GM12878 (cell line): ENCODE measurements at regions not wholly inside any gene's neighbourhood (a gene's known extent, or its start where the extent isn't known, plus 50 kb on each side); places are given as distances from the start of the nearest gene placed in this dataset.

Experiments used
- ATAC-seq: fragments of 200-7000 bp; cut with Tn5 transposase; 3 replicates; pipeline ENCODE4 v1.9.1; 2020; ENCODE audit warnings: mild to moderate bottlenecking, moderate library complexity
- BruUV-seq: library from RNA; stranded (reverse); fragments of 400-500 nt; replicated peaks from 2 replicates; lab custom pipeline; 2021; lab: Mats Ljungman, UMichigan
- CTCF ChIA-PET: fragments of 300-600 bp; sonication (Branson Sonifier 250); formaldehyde crosslinking; extraction: SDS; loops from one replicate; lab custom pipeline; 2021; ENCODE audit warnings: inconsistent platforms; lab: Yijun Ruan, JAX
- POLR2A ChIA-PET: fragments of 350-600 bp; formaldehyde crosslinking; extraction: SDS; loops from one replicate; lab custom pipeline; 2021; ENCODE audit warnings: inconsistent platforms; lab: Charles Lee
- RAD21 ChIA-PET: fragments of 300-600 bp; sonication (Branson Sonifier 250); formaldehyde crosslinking; loops from one replicate; lab custom pipeline; 2023; ENCODE audit warnings: antibody characterized with exemption; ENCODE audit not compliant: unreplicated experiment; lab: Charles Lee
- SMC1A ChIA-PET: fragments of 300-600 bp; sonication (Branson Sonifier 250); formaldehyde crosslinking; loops from one replicate; lab custom pipeline; 2023; ENCODE audit not compliant: unreplicated experiment, uncharacterized antibody; lab: Charles Lee
- DNase-seq: peaks from one replicate; pipeline ENCODE4 v3.0.0-alpha.2; 2011; ENCODE audit warnings: low read depth, low spot score
- FAIRE-seq: peaks from 3 replicates; lab custom pipeline; 2011; peaks lifted over from hg19 to GRCh38; lab: Jason Lieb, UNC
- H2AFZ ChIP-seq: 2 replicates; pipeline ENCODE4 v1.6.0; 2011; ENCODE audit warnings: low read depth, low read length, control low read depth; ENCODE audit not compliant: control insufficient read depth
- H3K27ac ChIP-seq: 2 replicates; pipeline ENCODE4 v1.5.1; 2011; ENCODE audit warnings: control low read depth; ENCODE audit not compliant: control insufficient read depth, insufficient read depth
- H3K27me3 ChIP-seq, 2 experiments: replicated peaks in 1 of 2; 2 replicates each; pipeline versions ENCODE4 v1.6.0 to v1.6.1; 2011; ENCODE audit warnings: low read length in 1 of 2; ENCODE audit not compliant: control insufficient read depth in 2 of 2, insufficient read depth in 2 of 2
- H3K36me3 ChIP-seq, 2 experiments: 2 replicates each; pipeline ENCODE4 v1.5.1; 2011; ENCODE audit warnings: low read length in 1 of 2; ENCODE audit not compliant: control insufficient read depth in 2 of 2, insufficient read depth in 2 of 2
- H3K4me1 ChIP-seq: 2 replicates; pipeline ENCODE4 v1.6.1; 2011; ENCODE audit warnings: mild to moderate bottlenecking, low read length, moderate library complexity, mixed read lengths; ENCODE audit not compliant: control insufficient read depth, insufficient read depth
- H3K4me2 ChIP-seq: 2 replicates; pipeline ENCODE4 v1.6.0; 2011; ENCODE audit warnings: control low read depth; ENCODE audit not compliant: control insufficient read depth, insufficient read depth
- H3K4me3 ChIP-seq: fragments of 200-600 bp; sonication (generic); 2 replicates; pipeline ENCODE4 v1.5.1; 2016
- H3K79me2 ChIP-seq: 2 replicates; pipeline ENCODE4 v1.6.0; 2011; ENCODE audit warnings: low read length; ENCODE audit not compliant: control insufficient read depth, insufficient read depth
- H3K9ac ChIP-seq: 2 replicates; pipeline ENCODE4 v1.8.0; 2011; ENCODE audit warnings: low read length, control low read depth, mixed read lengths; ENCODE audit not compliant: control insufficient read depth, insufficient read depth
- H3K9me3 ChIP-seq: replicated peaks from 3 replicates; pipeline ENCODE4 v1.5.1; 2011; ENCODE audit warnings: mild to moderate bottlenecking, low read length; ENCODE audit not compliant: control insufficient read depth, insufficient read depth
- H4K20me1 ChIP-seq: 2 replicates; pipeline ENCODE4 v1.6.0; 2011; ENCODE audit not compliant: control insufficient read depth, insufficient read depth
- BHLHE40 ChIP-seq, 2 experiments: fragments of 450-650 bp in 1 of 2; IDR thresholded peaks; 2 replicates each; pipeline ENCODE4 v1.6.1; 2011 to 2017; ENCODE audit warnings: low read depth in 2 of 2, borderline replicate concordance in 1 of 2, improper control_type of control experiment in 1 of 2, low read length in 1 of 2, mild to moderate bottlenecking in 1 of 2
- MYC ChIP-seq: IDR thresholded peaks from 2 replicates; pipeline ENCODE4 v1.6.1; 2011; ENCODE audit warnings: mild to moderate bottlenecking, low read length, moderate library complexity, inconsistent platforms; ENCODE audit not compliant: insufficient read depth, insufficient replicate concordance, insufficient read length, severe bottlenecking
- NBN ChIP-seq: fragments of 450-650 bp; IDR thresholded peaks from 2 replicates; pipeline ENCODE4 v1.6.1; 2016
- SMAD1 ChIP-seq: fragments of 450-650 bp; IDR thresholded peaks from 2 replicates; pipeline ENCODE4 v1.6.1; 2018; ENCODE audit warnings: mild to moderate bottlenecking, low read depth; ENCODE audit not compliant: partially characterized antibody
- SREBF1 ChIP-seq: IDR thresholded peaks from 2 replicates; pipeline ENCODE4 v1.6.1; 2012; ENCODE audit warnings: mild to moderate bottlenecking, low read length
- SRF ChIP-seq, 2 experiments: IDR thresholded peaks; 2 replicates each; pipeline ENCODE4 v1.6.1; 2011; ENCODE audit warnings: low read depth in 2 of 2, low read length in 2 of 2, mild to moderate bottlenecking in 1 of 2, moderate library complexity in 1 of 2
- SUPT20H ChIP-seq: IDR thresholded peaks from 2 replicates; pipeline ENCODE4 v1.6.1; 2011; ENCODE audit warnings: low read depth, mild to moderate bottlenecking, low read length, moderate library complexity, borderline replicate concordance; ENCODE audit not compliant: control insufficient read depth
- YBX1 ChIP-seq: fragments of 450-650 bp; IDR thresholded peaks from 2 replicates; pipeline ENCODE4 v1.6.1; 2016; ENCODE audit warnings: antibody characterized with exemption
- ZNF217 ChIP-seq: fragments of 450-650 bp; IDR thresholded peaks from 2 replicates; pipeline ENCODE4 v1.6.1; 2017; ENCODE audit warnings: antibody characterized with exemption, mild to moderate bottlenecking
- WGBS: methylation state at CpG from one replicate; pipeline ENCODE4 v1.1.6; 2016; ENCODE audit warnings: low lambda C conversion rate; ENCODE audit not compliant: insufficient replicate concordance, insufficient coverage; ENCODE audit errors: missing lambda C conversion rate; 5-methylcytosine and 5-hydroxymethylcytosine counted together
- in situ Hi-C: fragments of 300-500 bp; cut with MboI; formaldehyde crosslinking; loops from 9 replicates; pipeline ENCODE4 v1.14.3; 2018; ENCODE audit warnings: mixed read lengths
- intact Hi-C: fragments of 100-400 bp; cut with micrococcal nuclease; formaldehyde crosslinking; loops from one replicate; pipeline ENCODE4 v1.14.2; 2022; ENCODE audit not compliant: unreplicated experiment
- TF ChIP-seq, protein P1 (sequence below): IDR thresholded peaks from 2 replicates; pipeline ENCODE4 v1.6.1; 2011; ENCODE audit warnings: low read depth, low read length, improper control_type of control experiment, borderline replicate concordance
- TF ChIP-seq, protein P2 (sequence below): fragments of 450-650 bp; IDR thresholded peaks from 2 replicates; pipeline ENCODE4 v1.6.1; 2017; ENCODE audit warnings: mild to moderate bottlenecking, moderate library complexity
- TF ChIP-seq, protein P3 (sequence below): fragments of 450-650 bp; conservative IDR thresholded peaks from 2 replicates; pipeline ENCODE4 v1.6.1; 2017; ENCODE audit warnings: mild to moderate bottlenecking, moderate library complexity
- TF ChIP-seq, protein P4 (sequence below): fragments of 450-650 bp; formaldehyde crosslinking; IDR thresholded peaks from 2 replicates; pipeline ENCODE4 v1.4.0; 2020; ENCODE audit warnings: mild to moderate bottlenecking, moderate library complexity

DNA sequence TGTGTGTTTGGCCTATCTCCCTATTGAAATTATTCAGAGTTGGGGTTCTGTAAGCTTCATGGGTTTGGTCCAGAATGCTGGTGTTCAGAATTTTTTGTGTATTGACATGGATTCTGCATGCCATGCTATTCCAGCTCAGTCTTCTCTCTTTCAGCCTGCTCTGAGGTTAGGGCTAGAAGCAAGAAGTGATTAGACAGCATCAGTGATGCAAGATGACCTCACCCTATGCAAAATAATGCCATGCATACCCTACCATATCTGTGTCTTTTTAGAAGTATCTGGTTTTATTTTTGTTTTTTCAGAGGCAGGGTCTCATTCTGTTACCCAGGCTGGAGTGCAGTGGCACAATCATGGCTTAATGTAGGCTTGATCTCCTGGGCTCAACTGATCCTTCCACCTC, 175.6 kb upstream of the SKOR2 start (continued):
- TF ChIP-seq SUPT20H (no peak), SREBF1 (no peak), YBX1 (no peak), MYC (no peak)
- TF ChIP-seq, protein P1, sequence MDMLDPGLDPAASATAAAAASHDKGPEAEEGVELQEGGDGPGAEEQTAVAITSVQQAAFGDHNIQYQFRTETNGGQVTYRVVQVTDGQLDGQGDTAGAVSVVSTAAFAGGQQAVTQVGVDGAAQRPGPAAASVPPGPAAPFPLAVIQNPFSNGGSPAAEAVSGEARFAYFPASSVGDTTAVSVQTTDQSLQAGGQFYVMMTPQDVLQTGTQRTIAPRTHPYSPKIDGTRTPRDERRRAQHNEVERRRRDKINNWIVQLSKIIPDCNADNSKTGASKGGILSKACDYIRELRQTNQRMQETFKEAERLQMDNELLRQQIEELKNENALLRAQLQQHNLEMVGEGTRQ = no peak
- TF ChIP-seq, protein P2, sequence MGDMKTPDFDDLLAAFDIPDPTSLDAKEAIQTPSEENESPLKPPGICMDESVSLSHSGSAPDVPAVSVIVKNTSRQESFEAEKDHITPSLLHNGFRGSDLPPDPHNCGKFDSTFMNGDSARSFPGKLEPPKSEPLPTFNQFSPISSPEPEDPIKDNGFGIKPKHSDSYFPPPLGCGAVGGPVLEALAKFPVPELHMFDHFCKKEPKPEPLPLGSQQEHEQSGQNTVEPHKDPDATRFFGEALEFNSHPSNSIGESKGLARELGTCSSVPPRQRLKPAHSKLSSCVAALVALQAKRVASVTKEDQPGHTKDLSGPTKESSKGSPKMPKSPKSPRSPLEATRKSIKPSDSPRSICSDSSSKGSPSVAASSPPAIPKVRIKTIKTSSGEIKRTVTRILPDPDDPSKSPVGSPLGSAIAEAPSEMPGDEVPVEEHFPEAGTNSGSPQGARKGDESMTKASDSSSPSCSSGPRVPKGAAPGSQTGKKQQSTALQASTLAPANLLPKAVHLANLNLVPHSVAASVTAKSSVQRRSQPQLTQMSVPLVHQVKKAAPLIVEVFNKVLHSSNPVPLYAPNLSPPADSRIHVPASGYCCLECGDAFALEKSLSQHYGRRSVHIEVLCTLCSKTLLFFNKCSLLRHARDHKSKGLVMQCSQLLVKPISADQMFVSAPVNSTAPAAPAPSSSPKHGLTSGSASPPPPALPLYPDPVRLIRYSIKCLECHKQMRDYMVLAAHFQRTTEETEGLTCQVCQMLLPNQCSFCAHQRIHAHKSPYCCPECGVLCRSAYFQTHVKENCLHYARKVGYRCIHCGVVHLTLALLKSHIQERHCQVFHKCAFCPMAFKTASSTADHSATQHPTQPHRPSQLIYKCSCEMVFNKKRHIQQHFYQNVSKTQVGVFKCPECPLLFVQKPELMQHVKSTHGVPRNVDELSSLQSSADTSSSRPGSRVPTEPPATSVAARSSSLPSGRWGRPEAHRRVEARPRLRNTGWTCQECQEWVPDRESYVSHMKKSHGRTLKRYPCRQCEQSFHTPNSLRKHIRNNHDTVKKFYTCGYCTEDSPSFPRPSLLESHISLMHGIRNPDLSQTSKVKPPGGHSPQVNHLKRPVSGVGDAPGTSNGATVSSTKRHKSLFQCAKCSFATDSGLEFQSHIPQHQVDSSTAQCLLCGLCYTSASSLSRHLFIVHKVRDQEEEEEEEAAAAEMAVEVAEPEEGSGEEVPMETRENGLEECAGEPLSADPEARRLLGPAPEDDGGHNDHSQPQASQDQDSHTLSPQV = no peak

GRCh38 chr18:47425365-47425764, 173.9 kb upstream of the SKOR2 start:
- no peak overlapping the region for H3K27ac ChIP-seq
- no peaks in the 10 kb centered on the region for H3K9me3 ChIP-seq
- BruUV-seq = no TSS peak
- intact Hi-C loops = no loop called here
- H3K79me2 ChIP-seq = no peaks in the 10 kb centered on the region
- H3K36me3 ChIP-seq = no peaks in the 10 kb centered on the region
- 15% methylated on average over 7 of the region's 7 CpGs for WGBS
- SMC1A ChIA-PET = no interaction called here
- H3K4me1 ChIP-seq = no peaks in the 10 kb centered on the region
- no peak overlapping the region for H3K9ac ChIP-seq
- ATAC-seq (no peak), FAIRE-seq (no peak), DNase-seq (no peak)
- H3K4me2 ChIP-seq = no peak overlapping the region
- no peak overlapping the region for H3K4me3 ChIP-seq
- in situ Hi-C loops = no loop called here
- no peaks in the 10 kb centered on the region for H4K20me1 ChIP-seq
- POLR2A ChIA-PET = no interaction called here
- H2AFZ ChIP-seq = no peak overlapping the region
- RAD21 ChIA-PET = no interaction called here
- CTCF ChIA-PET = no interaction called here
- H3K27me3 ChIP-seq = no peaks in the 10 kb centered on the region
- no peak for TF ChIP-seq ZNF217
- TF ChIP-seq SMAD1 = no peak
- TF ChIP-seq, protein P3, sequence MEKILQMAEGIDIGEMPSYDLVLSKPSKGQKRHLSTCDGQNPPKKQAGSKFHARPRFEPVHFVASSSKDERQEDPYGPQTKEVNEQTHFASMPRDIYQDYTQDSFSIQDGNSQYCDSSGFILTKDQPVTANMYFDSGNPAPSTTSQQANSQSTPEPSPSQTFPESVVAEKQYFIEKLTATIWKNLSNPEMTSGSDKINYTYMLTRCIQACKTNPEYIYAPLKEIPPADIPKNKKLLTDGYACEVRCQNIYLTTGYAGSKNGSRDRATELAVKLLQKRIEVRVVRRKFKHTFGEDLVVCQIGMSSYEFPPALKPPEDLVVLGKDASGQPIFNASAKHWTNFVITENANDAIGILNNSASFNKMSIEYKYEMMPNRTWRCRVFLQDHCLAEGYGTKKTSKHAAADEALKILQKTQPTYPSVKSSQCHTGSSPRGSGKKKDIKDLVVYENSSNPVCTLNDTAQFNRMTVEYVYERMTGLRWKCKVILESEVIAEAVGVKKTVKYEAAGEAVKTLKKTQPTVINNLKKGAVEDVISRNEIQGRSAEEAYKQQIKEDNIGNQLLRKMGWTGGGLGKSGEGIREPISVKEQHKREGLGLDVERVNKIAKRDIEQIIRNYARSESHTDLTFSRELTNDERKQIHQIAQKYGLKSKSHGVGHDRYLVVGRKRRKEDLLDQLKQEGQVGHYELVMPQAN = no peak
- no peak for TF ChIP-seq NBN
- TF ChIP-seq, protein P4, sequence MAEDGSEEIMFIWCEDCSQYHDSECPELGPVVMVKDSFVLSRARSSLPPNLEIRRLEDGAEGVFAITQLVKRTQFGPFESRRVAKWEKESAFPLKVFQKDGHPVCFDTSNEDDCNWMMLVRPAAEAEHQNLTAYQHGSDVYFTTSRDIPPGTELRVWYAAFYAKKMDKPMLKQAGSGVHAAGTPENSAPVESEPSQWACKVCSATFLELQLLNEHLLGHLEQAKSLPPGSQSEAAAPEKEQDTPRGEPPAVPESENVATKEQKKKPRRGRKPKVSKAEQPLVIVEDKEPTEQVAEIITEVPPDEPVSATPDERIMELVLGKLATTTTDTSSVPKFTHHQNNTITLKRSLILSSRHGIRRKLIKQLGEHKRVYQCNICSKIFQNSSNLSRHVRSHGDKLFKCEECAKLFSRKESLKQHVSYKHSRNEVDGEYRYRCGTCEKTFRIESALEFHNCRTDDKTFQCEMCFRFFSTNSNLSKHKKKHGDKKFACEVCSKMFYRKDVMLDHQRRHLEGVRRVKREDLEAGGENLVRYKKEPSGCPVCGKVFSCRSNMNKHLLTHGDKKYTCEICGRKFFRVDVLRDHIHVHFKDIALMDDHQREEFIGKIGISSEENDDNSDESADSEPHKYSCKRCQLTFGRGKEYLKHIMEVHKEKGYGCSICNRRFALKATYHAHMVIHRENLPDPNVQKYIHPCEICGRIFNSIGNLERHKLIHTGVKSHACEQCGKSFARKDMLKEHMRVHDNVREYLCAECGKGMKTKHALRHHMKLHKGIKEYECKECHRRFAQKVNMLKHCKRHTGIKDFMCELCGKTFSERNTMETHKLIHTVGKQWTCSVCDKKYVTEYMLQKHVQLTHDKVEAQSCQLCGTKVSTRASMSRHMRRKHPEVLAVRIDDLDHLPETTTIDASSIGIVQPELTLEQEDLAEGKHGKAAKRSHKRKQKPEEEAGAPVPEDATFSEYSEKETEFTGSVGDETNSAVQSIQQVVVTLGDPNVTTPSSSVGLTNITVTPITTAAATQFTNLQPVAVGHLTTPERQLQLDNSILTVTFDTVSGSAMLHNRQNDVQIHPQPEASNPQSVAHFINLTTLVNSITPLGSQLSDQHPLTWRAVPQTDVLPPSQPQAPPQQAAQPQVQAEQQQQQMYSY = no peak
- TF ChIP-seq SRF (IDR thresholded peaks at IDR 0.05; ENCODE audit: low read depth in 2 of 2, low read length in 2 of 2) = no peak
- no peak for TF ChIP-seq BHLHE40 (IDR thresholded peaks at IDR 0.05; ENCODE audit: borderline replicate concordance in 1 of 2, low read depth in 2 of 2, low read length in 1 of 2)
